LoVo (cell line): ENCODE measurements at regions not wholly inside any gene's neighbourhood (a gene's known extent, or its start where the extent isn't known, plus 50 kb on each side); places are given as distances from the start of the nearest gene placed in this dataset.
"Not testable (repeated sequence)": the region's sequence is repeated elsewhere in the genome, so short reads cannot be mapped to it uniquely, and the experiment has no call there.

ENCODE experiments used
- DNase-seq: peaks from one replicate; pipeline ENCODE4 v3.0.0-alpha.2; 2016; ENCODE audit warnings: low spot score

DNA sequence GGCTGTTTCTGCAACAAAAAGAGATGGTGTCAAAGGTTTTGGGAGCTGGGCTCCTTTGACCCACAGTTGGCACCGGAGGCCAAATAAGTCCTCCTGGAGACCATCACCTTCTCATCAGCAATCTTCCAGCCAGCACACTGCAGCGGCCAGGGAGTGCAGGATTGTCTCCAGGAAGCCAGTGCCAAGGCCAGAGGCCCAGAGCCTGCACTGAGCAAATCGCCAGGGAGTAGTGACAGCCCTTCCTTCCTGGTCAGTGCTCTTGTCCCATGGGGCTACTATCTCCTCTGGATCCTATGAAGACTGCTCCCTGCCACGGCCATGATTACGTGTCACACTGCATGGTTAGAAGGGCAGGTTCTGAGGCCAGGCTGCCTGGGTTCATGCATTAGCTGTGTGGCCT lies 134.3 kb upstream of the CRHR1 start:
- DNase-seq: no peak

DNA sequence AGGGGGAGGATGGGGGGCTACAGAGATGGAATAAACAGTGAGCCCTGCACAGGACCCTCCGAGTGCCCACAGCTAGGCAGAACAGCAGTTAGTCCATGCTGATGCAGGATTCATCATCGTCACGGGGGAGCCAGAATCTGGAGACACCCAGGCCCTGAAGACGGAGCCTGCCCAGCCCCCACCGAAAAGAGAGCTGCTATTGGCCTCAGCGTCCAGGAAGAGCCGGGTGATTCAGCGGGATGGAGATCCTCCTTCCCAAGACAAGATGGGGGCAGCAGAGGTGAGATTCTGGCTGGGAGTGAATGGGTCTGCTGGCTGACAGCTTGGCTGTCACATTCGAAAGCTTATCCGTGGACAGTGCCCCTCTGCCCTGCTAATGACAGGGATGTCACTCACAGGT lies 133.6 kb upstream of the CRHR1 start:
- DNase-seq: no peak

DNA sequence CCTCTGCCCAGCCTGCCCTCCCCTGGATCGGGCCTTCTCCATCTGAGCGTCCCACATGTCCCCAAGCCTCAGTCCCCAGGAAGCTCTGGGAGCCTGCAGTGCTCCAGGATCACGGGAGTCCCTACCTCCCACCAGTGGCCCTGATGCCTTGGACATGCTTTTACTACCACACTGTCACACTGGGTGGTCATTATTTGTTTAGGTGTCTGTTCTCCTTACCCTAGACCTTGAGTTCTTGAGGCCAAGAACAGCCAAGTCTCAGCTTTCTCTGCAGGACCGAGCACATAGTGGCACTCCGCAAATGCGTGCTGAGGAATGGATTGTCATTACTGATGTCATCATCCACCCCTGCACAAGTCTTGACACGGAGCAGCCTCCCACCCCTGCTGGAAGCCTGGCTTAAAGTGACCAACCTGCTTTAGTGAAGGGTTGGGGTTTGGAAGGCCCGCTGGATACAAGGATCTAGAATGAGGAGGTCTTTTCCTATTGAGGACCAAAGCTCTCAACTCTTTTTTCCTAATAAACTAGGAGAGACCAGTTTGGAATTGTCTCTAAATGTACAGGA lies 132.9 kb upstream of the CRHR1 start:
- no peak for DNase-seq

DNA sequence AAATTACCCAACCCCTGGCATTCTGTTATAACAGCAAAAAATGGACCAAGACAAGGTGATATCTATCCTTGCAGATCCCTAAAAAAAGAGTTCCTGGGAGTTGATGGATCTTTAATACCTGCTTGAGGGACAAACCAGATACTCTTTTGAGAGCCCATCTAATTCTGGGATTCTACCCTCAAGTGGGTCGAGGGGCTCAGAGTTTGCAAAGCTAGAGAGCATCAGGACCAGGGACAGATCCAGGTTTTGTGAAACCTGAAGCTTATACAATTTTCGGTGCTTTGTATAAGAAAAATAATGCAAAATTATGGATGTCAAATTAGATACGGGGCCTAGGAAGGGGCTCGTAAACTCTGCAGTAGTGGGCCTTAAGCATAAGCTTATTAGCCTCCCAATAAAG lies 130.5 kb upstream of the CRHR1 start:
- DNase-seq: no peak

DNA sequence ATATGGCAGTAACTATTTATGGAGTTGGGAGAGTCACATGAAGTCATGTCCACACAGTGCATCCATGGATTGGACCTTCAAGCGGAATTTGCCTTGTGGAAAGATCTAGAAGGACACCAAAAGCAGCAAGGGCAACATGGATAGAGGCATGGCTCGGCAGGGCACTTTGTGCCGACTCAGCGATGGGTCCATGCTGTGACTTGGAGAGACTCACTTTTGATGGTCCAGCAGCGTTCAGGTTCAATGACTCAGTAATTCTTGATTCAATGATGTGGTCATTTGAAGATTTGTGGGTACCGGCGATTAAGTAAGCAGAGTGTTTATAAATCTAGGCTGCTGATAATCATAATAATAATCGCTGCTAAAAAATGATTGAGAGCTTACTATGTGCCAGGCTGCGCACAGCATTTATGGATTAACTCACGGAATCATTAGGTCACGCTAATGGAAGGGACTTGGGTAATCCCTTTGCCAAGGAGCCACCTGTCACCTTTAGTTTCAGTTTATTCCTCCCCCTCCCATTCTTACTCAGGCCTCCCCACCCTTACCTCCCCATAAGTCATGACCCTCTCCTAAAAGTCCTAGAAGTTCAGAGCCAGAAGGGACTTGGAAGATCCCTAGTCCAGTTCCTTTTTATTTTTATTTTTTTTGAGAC lies 127.5 kb upstream of the CRHR1 start:
- DNase-seq: no peak

DNA sequence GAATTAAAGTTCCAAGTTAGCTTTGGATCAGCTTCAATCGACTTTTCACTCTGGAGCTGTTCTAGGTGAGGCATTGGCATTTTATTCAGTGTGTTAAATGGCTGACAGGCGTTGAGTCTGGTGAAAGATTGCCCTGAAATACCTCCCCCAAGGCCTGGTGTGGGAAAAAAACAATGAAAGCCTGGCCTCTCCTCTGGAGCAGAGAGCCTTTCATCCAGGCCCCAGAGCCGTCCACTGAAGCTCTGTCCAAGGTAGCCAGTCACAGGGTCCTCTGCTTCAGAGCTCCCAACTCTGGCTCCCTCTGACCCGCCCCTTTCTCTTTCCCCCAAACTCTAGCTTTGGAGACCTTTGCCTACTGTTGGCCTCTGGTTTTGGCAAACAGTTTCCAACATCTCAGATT lies 123.6 kb upstream of the CRHR1 start:
- DNase-seq: no peak

DNA sequence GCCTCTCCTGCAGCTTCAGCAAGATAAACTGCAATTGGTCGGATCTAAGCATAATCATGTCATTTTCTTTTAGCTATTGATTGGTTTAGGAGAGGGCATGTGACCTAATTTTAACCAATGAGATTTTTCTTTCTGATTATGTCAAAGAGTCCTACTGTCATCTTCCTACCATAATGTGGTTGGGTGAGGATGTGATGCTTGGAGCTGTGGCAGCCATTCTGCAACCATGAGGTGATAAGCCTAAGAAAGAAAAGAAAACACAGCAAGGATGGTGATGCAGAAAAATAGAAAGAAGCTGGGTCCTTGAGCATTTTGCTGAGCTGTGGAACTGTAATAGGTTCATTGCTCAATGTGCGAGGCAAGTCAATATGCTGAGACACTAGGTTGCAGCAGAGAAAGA lies 121.7 kb upstream of the CRHR1 start:
- no peak for DNase-seq

DNA sequence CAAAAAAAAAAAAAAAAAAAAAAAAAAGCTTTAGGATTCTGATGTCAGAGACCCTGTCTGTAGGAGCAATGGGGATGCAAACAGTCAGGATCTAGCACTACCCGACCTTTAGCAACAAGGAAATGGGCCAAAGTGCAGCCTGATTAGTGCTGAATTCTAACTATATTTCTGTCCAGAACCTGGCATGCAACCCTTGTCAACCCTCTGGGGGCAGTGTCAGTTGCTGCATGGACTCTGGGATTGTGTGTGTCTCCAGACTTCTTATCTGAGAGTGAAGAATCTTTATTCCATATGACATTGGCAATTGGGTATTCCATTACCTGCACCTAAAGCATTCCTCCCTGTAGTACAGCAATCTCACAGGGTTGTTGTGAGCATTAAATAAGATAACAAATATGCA lies 120.3 kb upstream of the CRHR1 start:
- DNase-seq: no peak

DNA sequence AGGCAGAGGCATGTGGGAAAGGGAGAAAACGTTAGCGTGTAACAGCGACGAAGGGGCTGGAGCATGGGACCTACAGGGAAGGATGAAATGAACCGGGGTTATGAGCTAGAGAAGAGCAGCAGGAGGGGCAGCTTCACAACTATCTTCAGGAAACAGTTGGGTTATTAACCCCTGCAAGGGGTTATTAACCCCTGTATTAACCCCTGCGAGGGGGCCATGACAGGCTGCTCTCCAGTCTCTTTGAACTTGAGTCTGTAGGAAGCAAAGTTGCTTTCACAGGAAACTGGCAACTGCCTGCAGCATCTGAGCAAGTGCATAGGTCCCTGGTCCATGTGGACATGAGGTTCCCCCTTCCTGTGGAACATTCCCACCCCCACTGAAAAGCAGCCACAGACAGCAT lies 119.2 kb upstream of the CRHR1 start:
- DNase-seq: no peak

DNA sequence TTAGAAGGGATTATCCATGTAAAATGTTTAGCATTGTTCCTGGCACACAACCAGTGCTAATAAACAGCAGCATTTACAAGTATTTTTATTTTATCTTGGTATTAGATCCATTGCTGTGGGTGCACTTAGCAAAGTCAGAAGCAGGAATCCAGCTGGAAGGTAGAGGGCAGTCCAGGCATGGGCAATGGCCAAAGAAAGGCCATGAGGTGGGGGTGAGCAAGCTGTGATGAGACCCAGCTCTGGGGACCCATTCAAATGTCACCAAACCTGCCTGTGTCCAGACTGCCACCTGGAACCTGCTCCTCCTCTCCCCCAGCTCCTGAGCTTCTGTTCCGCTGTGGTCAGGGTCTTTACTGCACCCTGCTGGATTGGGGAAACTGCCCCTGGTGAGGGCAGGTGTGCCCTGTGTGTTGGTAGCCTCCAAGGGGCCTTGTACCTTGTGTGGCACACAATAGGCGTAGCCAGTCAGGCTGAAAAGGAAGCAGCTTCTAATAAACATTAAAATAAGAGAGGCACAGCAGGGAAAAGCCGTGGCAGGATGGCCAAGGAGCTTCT lies 118.0 kb upstream of the CRHR1 start:
- no peak for DNase-seq

DNA sequence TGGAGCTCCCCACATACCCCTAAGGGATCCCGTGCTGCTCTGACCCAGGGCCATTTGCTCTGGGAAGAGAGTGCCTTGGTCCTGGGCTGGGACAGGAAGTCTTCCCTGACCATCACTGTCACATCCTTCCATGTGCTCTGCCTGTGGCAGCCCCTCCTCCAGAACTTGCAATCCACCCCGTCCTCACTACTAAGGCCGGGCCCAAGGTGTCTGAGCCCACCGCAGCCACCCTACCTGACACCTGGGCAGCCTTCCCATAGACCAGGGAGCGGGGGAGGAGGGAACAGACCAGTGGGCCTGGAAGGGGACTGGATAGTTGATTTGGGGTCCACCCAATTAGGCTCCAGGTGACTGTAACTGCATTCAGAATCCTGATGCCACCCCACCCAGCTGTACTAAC lies 117.5 kb upstream of the CRHR1 start:
- DNase-seq: no peak

DNA sequence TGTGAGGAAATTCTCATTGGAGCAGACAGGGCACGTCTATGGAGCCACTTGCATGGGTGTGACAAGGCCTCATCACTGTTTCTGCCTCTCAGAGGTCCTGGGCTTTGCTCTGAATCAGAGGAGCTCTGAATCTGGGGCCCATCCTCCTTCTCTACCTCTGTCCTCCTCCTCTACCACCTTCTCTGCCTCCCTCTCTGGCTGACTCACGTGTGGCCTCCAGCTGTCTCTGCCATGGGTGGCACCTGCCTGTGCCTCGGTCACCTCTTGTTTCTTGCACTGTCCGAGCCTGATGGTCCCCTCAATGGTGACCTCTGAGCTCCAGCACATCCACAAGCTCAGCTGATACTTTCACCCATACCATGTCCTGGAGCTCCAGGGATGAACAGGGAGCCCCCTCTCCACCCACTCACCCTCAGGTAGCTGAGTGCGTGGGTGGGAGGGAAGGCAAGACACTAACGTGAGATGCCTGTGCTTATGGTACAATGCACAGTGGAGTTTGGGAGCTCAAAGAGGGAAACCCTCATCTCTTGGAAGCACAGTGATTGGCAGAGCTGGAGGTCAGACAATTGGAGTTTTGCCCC lies 116.4 kb upstream of the CRHR1 start:
- DNase-seq: no peak

DNA sequence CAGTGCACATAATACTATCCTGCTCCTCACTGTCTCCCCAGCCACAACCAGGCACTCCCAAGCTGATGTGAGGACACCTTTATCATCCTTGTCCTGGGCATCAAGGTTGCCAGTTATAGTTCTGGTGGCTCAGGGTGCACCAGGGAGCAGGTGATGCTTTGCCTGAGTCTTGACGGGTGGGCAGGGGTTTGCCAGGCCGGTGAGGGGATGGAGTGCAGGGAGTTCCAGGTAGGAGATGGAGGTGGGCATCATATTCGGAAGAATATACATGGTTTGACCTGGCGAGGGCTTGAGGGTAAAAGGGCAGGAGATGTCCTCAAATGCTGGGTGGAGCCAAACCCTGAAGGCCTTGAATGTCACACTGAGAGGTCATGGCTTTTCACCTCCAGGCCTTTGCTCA lies 115.8 kb upstream of the CRHR1 start:
- DNase-seq: no peak

DNA sequence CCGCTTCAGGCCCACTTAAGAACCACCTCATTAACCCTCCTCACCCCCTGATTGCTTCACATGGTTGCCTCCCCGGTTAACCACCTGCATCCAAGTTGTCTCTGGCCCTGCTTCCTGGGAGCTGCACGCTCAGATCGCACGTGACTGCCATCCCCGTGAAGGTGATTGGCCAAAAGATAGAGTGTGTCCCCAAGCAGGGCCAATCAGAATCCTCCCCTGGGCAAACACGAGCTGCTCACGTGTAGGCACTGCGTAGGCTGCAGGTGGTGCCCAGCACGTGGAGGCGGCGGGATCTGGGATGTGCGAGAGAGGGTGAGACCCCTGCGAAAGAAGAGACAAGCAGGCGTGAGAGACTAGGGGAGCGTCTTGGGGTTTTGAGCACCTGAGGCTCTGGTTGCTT lies 111.8 kb upstream of the CRHR1 start:
- no peak for DNase-seq

DNA sequence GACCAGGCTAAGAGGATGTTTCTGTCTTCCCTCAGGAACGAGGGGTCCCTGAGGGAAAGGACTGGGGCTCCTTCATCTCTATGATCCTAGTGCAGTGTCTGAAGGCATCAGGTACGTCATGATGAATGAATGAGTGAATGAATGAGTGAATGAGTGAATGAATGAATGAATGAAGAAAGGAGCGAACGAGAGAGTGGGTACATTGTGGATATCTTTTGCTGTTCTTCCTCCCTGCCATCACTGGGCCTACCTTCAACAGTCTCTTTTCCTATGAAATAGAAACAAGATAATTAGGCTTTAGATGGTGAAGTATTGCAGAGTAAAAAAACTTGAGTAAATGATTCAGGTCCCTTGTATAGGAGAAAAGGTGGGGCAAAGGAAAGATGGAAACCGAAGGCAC lies 111.3 kb upstream of the CRHR1 start:
- DNase-seq: no peak

DNA sequence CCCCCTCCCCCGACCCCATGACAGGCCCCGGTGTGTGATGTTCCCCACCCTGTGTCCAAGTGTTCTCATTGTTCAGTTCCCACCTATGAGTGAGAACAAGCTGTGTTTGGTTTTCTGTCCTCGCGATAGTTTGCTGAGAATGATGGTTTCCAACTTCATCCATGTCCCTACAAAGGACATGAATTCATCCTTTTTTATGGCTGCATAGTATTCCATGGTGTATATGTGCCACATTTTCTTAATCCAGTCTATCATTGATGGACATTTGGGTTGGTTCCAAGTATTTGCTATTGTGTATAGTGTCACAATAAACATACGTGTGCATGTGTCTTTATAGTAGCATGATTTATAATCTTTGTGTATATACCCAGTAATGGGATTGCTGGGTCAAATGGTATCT lies 110.4 kb upstream of the CRHR1 start:
- not testable (repeated sequence) for DNase-seq

DNA sequence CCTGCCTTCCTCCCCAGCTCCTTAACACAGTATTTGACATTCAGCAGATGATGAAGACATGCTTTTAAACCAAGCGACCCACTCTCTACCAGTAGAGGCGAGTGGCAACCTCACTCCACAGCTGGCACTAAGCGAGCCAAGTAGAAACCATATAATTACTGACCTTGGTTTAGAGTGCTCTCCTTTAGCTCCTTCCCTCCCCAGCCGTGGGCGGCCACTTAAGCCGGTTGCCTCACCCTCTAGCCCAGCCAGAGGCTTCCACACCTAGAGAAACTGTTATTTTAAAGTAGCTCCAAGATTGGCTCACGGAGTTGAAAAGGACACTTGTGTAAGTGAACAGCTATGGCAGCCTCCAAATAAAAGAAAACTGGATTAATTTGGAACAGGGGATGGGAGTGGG lies 109.1 kb upstream of the CRHR1 start:
- DNase-seq: no peak

DNA sequence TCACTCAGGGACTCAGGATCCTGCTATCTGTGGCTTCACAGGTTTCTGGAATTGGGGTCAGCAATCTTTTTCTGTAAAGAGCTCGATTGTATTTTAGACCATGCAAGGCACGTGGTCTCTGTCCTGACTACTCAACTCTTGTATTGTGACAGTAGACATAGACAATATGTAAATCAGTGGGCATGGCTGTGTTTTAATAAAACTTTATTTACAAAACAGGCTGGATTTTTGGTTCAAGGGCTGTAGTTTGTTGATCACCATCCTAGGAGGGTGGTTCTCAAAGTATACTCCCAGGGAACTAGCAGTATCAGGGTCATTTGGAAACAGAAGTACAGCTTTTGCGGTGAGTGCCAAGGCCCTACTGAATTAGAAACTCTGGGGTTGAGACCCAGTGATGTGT lies 108.2 kb upstream of the CRHR1 start:
- no peak for DNase-seq

DNA sequence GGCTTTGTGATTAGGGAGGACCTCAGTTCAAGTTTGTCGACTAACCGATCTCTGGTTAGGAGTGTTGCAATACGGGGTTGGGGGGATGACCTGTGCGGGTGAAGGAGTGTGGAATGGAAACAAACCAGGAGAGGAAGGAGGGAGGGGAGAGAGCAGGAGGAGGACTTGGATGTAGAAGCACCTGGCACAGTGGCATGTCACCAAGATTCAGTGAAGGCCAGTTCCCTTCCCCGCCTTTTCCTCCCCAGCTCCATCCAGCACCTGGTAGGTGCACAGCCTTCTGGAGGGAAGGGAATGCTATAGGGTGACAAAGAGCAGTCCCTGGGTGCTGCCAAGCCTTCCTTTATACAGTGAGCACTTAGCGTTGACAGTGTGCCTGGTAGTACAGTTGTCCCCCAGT lies 107.4 kb upstream of the CRHR1 start:
- DNase-seq: no peak

DNA sequence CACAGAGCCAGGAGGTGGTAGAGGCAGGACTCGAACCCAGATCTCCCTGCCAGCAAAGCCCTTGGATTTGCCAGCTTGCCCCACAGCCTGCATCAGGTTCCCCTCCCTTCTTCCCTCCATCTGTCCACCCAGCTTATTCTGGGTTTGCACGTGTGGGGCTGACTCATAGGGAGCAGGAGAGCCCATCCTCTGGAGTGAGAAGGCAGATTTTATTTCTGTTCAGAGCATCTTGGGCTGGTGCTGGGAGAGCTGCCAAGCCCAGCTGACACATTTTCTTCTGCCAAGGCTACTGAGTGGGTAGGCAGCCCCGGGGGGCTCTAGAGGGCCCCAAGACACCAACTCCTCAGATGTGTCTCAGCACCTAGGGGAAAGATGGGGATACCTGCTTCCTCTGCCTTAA lies 106.3 kb upstream of the CRHR1 start:
- no peak for DNase-seq

DNA sequence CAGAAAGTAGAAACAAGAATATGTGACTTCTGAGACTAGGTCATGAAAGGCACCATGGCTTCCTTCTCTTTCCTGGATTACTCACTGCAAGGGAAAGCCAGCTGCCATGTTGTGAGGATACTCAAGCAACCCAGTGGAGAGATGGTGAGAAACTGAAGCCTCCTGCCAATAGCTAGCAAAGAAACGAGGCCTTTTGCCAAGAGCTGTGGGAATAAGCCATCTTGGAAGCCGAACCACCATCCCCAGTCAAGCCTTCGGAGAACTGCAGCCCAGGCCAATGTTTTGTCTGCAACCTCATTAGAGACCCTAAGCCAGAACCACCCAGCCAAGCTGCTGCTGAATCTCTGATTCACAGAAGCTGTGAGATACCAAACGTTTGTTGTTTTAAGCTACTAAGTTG lies 104.7 kb upstream of the CRHR1 start:
- DNase-seq: no peak

DNA sequence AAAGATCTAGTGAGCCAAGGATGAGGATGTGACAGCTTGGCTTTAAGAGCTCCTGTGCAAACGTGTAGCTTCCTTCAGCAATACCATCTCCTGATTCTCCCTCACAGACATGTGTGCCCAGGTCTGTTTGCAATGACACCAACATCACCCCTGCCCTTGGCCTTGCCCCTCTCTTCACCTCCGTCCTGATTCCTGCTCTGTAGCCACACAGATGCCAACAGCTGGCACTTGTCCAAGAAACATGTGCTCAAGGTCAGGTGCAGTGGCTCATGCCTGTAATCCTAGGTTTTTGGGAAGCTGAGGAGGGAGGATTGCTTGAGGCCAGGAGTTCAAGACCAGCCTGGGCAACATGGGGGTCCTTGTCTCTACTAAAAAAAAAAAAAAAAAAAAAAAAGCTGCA lies 103.8 kb upstream of the CRHR1 start:
- no peak for DNase-seq

DNA sequence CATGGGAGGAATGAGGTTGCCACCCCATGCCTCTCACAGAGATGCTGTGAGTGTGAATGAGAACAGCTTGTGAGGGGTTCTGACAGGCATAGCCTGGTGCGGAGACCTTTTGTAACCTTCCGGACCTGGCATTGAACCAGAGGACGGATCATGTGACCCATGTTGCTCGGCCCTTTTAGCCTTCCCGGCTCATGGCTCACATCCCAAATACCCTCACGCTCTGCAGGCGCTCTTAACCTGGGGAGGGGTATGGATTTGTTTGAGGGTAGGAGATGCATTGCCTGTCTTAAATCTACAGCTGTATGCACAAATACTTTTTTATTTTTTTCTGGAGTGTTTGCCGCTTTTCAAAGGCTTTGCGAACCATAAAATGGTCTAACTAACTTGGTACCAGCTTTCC lies 102.4 kb upstream of the CRHR1 start:
- DNase-seq: no peak

DNA sequence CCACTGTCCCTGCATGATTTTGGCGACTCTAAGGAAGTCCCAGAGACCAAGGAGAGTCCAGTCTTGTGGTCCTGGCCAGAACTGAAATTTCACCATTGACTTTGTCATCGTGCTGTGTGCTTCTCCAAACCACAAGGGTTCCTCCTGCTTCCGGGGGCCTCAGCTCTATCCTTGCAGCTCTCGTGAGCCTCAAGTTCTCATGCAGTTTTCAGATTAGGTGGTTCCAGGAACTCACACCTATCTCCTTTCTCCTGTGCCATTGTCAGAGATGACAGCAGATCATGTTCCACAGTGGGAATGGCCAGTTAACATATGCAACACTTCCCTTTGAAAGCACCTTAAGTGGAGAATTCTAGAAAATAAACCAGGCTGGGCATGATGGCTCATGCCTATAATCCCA lies 97.9 kb upstream of the CRHR1 start:
- no peak for DNase-seq
